ENCODE measurements at regions not wholly inside any gene's neighbourhood (a gene's known extent, or its start where the extent isn't known, plus 50 kb on each side); places are given as distances from the start of the nearest gene placed in this dataset.
A peak's percentile ranks its signal among the peaks of the same experiment; 100 is the strongest.
"Not testable (repeated sequence)": the region's sequence is repeated elsewhere in the genome, so short reads cannot be mapped to it uniquely, and the experiment has no call there.

DNA sequence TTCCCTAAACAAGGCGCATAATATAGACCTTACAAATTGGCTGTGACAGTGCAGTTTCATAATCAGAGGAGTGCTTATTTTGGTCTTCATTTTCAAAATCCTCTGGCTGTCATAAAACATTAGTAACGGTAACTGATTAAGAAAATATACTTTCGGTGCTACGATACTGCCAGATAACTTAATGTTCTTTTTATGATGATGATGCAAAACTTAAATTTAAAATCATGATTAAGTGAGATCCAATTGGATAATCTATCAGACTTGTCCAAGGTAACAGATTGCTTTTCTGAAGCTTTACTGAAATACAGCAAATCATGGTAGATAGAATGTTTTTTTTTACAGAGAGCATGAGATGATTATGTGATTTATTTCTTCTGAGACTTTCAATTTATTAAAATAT lies 364.2 kb upstream of the CNTN3 start:
- no peak for ATAC-seq
- intact Hi-C loops (cut with DNase I) = no loop called here

GRCh38 chr3:74985028-74985904 lies 370.8 kb upstream of the CNTN3 start:
- ATAC-seq; DNase-seq; intact Hi-C loops (cut with DNase I): not testable (repeated sequence)

More for the DNA sequence above, 364.2 kb upstream of the CNTN3 start:
- no peak for DNase-seq

DNA sequence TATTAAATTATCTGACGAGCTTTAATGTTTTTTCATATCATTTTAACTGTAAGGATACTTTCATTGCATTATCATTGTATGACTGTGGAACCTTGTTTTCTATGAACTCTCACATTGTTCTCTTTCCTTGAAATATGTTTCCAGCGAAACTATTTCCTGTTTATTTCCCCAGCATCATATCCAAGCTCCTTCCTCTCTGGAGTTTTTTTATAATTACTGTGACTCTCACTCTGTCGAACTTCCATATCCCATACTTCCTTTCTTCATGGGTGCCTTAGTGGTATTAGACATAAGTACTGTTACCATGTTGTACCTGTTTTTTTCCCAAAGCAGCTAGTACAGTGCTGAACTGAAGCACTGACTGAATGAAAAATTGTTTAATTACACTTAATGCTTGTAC lies 373.6 kb upstream of the CNTN3 start:
- DNase-seq (no peak), ATAC-seq (no peak)

DNA sequence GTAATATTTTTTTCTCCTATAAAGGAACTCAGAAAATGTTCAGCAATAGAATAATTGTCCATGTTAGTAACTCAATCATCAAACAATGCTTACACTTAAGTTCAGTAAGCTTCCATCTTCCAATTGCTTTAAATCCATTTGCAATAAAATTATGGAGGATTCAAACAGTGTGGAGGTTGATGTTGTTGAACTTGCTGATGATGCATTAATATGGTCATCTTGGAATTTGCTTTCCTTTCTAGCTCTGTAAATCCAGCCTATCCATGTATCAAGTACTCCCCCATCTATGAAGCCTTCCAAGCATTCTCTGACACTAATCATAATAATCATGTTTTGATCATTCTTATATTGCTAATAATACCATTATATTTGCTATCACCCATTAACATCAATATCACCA lies 378.4 kb upstream of the CNTN3 start:
- DNase-seq (no peak), ATAC-seq (no peak)
- intact Hi-C loops (cut with DNase I) = no loop called here

More for the DNA sequence above, 373.6 kb upstream of the CNTN3 start:
- intact Hi-C loops (cut with DNase I) = no loop called here

DNA sequence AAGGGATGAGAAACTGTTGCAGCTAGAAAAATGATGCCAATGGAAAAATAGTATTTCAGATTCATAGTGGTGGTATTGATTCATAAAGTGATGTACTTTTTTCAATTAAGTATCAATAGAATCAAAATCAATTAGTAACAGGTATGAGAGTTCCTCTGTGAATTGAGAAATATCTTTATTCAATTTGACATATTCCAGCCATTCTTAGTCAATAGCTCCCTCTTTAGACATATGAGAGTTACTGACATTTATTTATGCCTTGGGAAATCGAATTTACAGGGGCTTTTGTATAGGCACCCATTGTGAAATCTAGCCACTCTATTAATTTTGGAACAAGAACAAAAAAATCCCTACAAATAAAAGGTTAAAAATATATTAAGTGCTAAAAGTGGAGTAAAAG lies 386.9 kb upstream of the CNTN3 start:
- intact Hi-C loops (cut with DNase I) = loop anchor here in 1 of 2 donors (5.0 to 10.0 kb wide), 3 partner anchors 627 to 1127 kb away; no protein-coding TSS in a partner anchor
- DNase-seq = no peak
- ATAC-seq = no peak

DNA sequence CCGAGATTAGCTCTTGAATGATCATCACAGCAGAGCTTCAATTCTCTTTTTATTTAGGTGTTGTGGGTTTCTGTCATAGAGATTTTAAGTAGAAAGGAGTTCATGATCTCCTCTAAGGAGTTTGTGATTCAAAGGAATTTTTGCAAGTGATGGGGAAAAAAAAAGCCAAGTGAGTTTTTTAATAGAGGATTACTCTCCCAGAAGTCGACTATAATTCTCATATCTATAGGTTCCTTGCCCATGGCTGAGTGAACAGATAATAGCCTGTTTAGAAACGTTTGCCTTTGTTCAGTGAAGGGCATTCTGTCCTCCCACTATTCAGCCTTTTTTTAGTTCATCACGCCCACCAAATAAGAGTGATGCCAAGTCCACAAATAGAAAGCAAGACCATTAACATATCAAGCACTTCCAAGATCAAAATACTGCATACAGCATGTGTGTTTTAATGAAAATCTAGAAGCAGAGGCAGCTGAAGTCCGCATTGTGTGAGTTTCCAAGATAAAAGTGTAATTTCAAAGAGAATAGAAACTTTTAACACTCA lies 398.4 kb upstream of the CNTN3 start:
- intact Hi-C loops (cut with DNase I) = no loop called here
- no peak for DNase-seq
- ATAC-seq = peak in 1 of 2 donors; percentile 47

DNA sequence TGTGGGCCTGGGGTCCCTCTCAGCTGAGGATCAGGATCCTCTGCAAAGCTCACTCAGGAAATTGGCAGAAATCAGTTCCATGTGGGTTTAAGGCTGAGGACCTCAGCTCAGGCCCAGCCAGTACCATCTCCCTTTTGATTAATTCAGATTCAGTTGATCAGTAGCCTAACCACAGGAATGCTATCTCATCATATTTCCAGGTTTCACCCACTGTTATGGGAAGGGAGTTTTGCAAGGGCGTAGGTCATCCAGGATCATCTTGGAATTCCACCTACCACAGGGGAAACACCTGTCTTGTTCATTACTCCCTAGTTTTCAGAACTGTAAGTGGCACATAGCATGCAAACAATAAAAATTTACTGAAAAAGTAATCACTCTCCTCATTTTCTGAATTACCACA lies 399.5 kb upstream of the CNTN3 start:
- intact Hi-C loops (cut with DNase I) = no loop called here
- ATAC-seq (no peak), DNase-seq (no peak)

DNA sequence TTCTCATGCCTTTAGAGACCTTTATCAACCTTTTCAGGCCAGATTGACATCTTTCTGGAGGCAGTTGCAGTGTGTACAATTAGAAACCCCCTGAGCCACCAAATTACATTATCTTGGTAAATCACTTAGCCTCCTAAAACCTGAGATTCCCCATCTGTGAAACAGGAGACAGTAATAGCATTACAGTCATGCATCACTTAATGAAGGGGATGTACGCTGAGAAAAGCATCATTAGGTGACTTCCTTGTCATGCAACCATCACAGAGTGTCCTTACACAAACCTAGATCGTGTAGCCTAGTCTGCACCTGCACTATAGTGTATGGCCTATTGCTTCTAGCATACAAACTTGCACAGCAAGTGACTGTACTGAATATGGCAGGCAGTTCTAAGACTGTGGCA lies 400.8 kb upstream of the CNTN3 start:
- ATAC-seq = no peak
- intact Hi-C loops (cut with DNase I) = no loop called here
- no peak for DNase-seq

DNA sequence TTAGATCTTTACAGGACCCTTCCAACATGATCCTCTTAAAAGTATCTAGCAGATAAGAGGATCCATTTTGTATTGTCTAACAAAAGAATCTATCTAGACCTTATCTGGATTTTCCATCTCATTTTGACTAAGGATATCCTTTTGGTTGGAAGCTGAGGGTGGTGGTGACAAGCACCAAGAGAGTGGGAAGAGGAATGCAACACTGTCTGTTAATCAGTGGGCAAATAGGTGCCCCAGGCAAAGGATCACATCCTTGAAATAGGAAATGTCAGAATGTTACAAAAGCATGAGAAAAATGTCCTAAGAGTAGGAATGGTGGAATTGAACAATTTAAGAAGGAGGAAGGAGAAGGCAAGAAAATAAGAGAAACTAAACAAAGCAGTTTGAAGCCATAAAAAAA lies 420.7 kb upstream of the CNTN3 start:
- intact Hi-C loops (cut with DNase I) = no loop called here
- DNase-seq (no peak), ATAC-seq (no peak)

DNA sequence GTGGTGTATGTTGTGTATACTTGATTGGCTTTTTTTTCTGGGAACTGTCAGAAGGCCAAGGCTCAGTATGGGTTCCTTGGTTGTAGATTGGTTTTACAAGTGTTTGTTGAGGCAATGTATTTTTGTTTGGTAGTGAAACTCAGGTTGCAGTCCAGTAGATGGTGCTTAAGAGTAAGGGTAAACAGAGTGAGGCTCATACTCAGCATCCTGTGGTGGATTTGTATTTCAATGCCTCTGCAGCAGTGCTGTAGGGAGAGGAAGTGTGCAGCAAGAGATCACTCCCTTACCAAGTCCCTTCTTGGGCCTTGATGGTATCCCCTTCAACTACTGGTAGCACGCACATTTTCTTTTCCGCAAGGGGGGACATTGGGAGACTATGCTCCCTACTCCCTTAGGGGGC lies 428.5 kb upstream of the CNTN3 start:
- intact Hi-C loops (cut with DNase I) = no loop called here
- DNase-seq = no peak
- no peak for ATAC-seq

- ATAC-seq (no peak), DNase-seq (no peak)
- intact Hi-C loops (cut with DNase I) = no loop called here
Observed at GRCh38 chr3:75048650-75049049, 434.2 kb upstream of the CNTN3 start.

DNA sequence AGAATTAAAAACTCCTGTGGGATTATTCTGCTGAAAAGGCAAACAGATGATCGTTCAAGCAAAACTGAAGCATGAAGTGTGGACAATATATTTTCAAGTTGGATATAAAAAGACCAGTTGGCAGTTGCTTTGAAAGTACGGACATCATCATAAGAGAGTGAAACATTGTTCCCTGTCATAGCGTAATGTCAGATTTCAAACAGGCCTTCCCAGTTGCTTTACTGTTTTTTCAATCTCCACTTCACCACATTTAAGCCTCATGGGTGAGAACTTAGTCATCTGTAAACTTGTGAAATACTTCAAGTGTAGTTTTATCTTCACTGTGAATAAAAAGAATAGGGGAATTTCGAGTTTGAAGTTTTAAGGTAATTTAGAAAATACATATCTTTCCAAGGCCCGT lies 435.1 kb upstream of the CNTN3 start:
- no peak for ATAC-seq
- no peak for DNase-seq
- intact Hi-C loops (cut with DNase I) = no loop called here

DNA sequence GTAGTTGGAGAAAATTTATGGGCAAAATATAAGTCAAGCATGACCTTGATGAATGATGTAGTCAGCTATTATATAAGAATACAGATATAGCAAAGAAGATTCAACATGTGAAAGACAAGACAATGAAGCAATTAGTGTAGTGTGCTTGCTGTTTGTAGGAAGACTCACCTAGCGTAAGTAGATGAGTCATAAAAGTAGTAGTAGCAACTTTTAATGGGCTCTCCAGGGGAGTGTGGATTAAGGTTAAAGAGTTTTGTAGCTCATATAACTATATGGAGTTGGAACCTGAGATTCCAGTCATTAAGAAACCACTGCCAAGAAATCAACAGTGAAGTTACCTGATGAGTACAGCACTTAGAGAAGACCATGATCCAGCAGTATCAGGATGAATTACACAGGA lies 444.7 kb upstream of the CNTN3 start:
- intact Hi-C loops (cut with DNase I) = no loop called here
- no peak for ATAC-seq
- DNase-seq = no peak

GRCh38 chr3:75061806-75062205 lies 447.3 kb upstream of the CNTN3 start:
- intact Hi-C loops (cut with DNase I) = no loop called here
- DNase-seq (no peak), ATAC-seq (no peak)

- ATAC-seq (no peak), DNase-seq (no peak)
- intact Hi-C loops (cut with DNase I) = no loop called here
Observed at GRCh38 chr3:75075158-75075557, 460.7 kb upstream of the CNTN3 start.

DNA sequence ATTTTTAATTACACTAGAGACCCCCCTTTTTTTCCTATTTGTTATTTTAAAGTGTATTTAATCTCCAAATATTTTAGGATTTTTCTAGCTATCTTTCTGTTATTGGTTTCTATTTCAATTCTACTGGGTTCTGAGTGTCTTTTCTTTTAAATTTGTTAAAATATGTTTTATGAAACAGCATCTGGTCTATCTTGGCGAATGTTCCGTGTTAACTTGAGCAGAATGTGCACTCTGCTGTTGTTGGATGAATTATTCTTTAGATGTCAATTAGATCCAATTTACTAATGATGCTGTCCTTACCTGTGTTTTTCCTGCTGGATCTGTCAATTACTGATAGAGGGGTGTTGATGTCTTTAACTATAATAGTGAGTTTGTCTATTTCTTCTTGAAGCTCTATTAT lies 462.0 kb upstream of the CNTN3 start:
- DNase-seq (no peak), ATAC-seq (no peak)
- intact Hi-C loops (cut with DNase I) = no loop called here

DNA sequence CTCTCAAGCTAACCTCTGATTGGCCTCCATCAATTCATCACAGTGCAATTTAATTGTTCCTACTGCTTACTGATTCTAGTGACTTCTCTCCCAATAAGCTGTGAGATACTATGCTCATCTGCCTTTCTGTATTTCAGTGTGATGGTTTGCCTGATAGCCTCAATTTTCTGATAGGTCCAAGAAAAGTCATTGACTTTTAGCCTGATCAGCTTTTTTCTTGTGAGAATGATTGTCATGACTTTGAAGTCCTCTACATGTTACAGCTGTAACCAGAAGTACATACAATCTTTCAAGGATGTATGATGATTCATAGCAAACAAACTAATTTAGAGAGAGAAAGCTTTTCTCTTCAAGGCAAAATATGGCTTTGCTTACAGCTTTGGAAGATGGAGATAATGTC lies 463.8 kb upstream of the CNTN3 start:
- DNase-seq (no peak), ATAC-seq (no peak)
- intact Hi-C loops (cut with DNase I) = no loop called here

DNA sequence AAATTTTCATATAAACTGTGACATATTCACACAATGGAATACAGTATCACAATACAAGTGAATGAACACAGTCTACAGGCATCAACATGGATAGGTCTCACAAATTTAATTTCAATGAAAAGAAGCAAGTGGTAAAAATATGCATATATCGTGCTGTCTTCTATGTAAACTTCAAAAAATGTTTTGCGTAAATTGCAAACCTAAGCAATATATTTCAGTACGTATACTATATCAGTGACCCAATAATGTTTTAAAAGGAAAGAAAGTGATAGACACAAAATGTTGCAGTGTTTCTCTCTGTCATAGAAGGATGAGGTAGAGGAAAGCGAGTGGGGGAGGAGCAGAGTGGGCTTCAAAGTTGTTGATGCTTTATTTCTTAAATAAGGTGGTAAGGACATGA lies 468.4 kb upstream of the CNTN3 start:
- DNase-seq (no peak), ATAC-seq (no peak)
- intact Hi-C loops (cut with DNase I) = no loop called here

DNA sequence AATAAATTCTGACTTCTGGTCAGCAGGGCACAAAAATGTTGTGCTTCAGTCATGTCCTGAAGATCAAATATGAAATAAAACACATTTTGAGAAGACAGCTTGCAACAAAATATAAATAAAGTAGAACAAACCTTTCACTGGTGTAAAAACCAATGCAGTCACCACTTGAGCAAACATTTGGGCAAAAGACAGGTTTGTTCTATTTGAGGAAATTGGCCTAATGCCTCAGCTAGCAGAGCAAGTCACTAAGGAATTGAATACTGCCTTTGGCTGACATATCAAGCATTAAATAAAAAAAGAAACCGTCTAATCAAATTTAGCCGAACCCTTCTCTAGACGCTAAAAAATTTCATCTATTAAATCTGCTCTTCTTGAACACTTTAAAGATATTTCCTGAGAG lies 475.4 kb upstream of the CNTN3 start:
- no peak for ATAC-seq
- no peak for DNase-seq
- intact Hi-C loops (cut with DNase I) = no loop called here

- intact Hi-C loops (cut with DNase I) = no loop called here
- DNase-seq (no peak), ATAC-seq (no peak)
Observed at GRCh38 chr3:75101329-75102147, 487.1 kb upstream of the CNTN3 start.

Data from left cardiac atrium (tissue), 4 donors.